ENCODE measurements at regions not wholly inside any gene's neighbourhood (a gene's known extent, or its start where the extent isn't known, plus 50 kb on each side); places are given as distances from the start of the nearest gene placed in this dataset.
"Not testable (repeated sequence)": the region's sequence is repeated elsewhere in the genome, so short reads cannot be mapped to it uniquely, and the experiment has no call there.

GRCh38 chr1:78247079-78247478 is 201.3 kb downstream of the GIPC2 start:
- no peak for DNase-seq (ENCODE audit: low spot score)

- no peak for DNase-seq (ENCODE audit: low spot score)
Observed at GRCh38 chr1:78250201-78250600, 204.4 kb downstream of the GIPC2 start.

DNA sequence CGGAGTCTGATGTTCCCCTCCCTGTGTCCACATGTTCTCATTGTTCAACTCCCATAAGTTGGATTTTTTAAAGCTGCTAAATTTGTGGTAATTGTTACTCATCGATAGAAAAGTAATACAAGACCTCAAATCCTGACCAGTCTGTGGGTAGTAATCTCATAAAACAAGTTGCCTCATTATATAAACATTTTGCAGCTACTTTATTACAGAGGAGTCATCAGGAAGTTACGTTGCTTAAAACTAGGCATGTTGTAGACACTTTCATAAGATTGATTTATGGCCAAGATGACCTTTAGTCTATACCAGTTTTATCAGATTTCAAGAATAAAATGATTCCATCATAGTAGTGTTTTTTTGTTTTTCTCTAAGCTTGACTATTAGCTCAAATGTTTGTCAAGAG is 208.8 kb downstream of the GIPC2 start:
- no peak for DNase-seq (ENCODE audit: low spot score)

- DNase-seq (ENCODE audit: low spot score), result no peak
Observed at GRCh38 chr1:78255383-78255782, 209.6 kb downstream of the GIPC2 start.

- no peak for DNase-seq (ENCODE audit: low spot score)
Observed at GRCh38 chr1:78255846-78256245, 210.1 kb downstream of the GIPC2 start.

- no peak for DNase-seq (ENCODE audit: low spot score)
Observed at GRCh38 chr1:78263459-78263858, 217.7 kb downstream of the GIPC2 start.

DNA sequence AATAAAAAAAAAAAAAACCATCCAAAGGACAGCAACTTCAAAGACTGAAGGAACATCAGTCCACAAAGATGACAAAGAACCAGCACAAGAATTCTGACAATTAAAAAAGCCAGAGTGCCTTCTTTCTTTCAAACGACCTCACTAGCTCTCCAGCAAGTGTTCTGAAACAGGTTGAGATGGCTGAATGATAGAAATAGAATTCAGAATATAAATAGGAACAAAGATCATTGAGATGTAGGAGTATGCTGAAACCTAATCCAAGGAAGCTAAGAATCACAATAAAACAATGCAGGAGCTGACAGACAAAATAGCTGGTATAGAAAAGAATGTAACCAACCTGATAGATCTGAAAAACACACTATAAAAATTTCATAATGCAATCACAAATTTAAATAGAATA is 218.2 kb downstream of the GIPC2 start:
- no peak for DNase-seq (ENCODE audit: low spot score)

GRCh38 chr1:78267513-78268218 is 221.9 kb downstream of the GIPC2 start:
- no peak for DNase-seq (ENCODE audit: low spot score)

- no peak for DNase-seq (ENCODE audit: low spot score)
Observed at GRCh38 chr1:78269591-78269990, 221.2 kb upstream of the PTGFR start.

DNA sequence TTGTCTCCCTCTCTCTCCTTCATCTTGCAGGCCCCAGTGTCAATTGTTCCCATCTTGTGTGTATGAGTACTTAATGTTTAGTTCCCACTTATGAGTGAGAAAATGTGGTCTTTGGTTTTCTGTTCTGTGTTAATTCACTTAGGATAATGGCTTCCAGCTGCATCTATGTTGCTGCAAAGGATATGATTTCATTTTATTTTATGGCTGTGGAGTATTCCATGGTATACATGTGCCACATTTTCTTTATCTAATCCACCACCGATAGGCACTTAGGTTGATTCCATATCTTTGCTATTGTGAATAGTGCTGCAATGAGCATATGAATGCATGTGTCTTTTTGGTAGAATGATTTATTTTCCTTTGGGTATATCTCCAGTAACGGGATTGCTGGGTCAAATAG is 219.4 kb upstream of the PTGFR start:
- not testable (repeated sequence) for DNase-seq (ENCODE audit: low spot score)

GRCh38 chr1:78274814-78275213 is 216.0 kb upstream of the PTGFR start:
- no peak for DNase-seq (ENCODE audit: low spot score)

DNA sequence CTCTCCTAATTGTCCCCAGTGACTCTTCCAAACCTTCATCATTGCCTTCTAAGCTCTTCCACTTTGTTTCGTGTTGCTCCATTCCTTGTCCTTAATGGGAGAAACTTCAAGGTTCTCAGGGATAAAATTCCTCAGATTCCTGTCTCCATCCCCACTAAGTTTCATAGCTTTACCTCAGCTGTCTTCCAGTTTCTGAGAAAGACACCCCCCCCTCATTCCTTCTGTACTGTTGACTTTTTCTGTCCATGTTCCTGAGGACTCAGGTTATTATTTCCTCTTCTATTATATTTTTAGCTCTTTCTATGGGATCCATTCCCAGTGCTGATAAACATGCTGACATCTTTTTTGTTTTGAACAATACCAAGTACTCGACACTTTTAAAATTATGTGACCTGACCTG is 215.3 kb upstream of the PTGFR start:
- no peak for DNase-seq (ENCODE audit: low spot score)

DNA sequence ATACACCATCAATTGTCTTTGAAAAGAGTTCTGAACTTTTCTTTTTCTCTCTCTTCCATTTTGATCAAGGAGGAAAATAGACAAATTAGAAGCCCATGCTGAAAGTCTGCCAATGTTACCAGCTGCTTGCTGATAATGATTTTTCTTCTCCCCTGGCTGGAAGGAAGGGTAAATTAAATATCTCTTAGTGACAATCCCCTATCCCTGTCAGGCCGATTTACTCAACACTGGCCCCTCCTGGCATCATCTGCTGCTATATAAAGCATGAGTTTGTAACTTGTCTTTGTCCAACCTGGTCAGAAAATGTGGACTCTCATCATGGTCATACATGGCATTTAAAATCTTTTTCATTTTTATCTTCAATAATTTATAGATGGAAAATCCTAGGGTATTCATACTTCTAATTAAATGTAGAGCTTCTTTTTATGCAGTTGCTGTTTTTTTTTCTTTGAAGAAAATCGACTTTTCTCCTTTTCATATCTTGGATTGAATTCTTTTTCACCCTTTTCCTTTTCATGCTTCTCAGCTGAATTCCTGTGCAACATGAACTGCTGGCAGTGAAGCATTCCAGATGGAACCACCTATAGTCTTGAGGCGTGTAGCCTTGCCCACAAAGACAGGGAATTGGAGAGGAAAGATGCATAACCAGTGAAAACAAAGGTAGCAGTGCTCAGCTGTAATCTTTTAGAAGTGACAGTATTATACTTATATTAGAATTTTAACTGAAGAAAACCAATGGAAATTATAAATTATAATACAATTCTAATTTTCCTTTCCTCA is 214.7 kb upstream of the PTGFR start:
- peak; percentile 17 for DNase-seq (ENCODE audit: low spot score)

DNA sequence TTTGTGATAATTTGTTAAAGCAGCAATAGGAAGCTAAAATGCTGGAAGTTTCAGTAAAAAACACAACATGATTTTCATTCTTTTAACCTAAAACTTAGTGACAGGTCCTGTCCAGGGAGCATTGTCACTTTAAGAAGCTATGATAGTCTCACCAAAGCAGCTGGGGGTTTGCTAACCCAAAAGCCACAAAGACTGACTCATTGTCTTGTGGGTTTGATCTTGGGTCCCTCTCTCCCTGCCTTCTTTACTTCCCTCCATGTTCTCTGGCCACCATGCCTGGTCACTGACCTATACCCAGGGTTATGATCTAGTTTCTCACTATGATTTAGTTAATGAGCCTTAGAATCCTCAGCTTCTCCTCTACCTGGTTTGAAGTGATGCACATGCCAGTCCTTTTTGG is 213.5 kb upstream of the PTGFR start:
- DNase-seq (ENCODE audit: low spot score), result no peak

- DNase-seq (ENCODE audit: low spot score), result no peak
Observed at GRCh38 chr1:78279051-78279450, 211.7 kb upstream of the PTGFR start.

- no peak for DNase-seq (ENCODE audit: low spot score)
Observed at GRCh38 chr1:78280626-78281025, 210.1 kb upstream of the PTGFR start.

DNA sequence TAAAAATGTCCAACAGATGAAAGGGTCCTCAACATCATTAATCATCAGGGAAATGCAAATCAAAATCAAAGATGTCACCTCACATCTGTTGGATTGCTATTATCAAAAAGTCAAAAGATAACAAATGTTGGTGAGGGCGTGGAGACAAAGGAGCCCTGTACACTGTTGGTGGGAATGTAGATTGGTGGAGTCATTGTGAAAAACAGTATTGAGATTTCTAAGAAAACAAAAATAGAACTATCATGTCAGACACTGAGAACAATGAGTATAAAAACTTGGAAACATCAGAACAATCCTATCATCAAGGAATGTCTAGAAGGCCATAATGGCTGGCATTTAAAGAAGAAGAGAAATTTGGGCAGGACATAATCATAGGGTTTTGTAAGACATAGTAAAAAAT is 209.2 kb upstream of the PTGFR start:
- no peak for DNase-seq (ENCODE audit: low spot score)

GRCh38 chr1:78283691-78284090 is 207.1 kb upstream of the PTGFR start:
- no peak for DNase-seq (ENCODE audit: low spot score)

- no peak for DNase-seq (ENCODE audit: low spot score)
Observed at GRCh38 chr1:78284354-78284753, 206.4 kb upstream of the PTGFR start.

DNA sequence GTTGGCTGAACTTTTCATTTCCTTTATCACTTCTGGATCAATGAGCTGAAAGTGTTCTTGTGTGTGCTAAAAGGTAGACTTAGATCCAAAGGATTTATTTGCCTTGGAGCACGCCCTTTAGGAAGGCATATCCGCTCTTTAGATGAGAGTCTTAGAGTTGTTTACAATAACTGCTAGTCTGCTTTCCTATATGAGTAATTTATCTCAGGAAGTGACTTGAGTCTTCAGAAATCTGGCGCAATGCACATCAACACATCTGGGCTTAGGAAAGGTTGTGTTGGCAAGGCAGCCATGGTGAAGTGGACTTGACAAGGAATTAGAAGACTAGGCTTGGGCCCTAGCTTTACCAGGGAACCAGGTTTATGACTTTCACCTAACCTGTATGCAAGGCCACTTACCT is 204.1 kb upstream of the PTGFR start:
- no peak for DNase-seq (ENCODE audit: low spot score)

GRCh38 chr1:78289603-78290002 is 201.2 kb upstream of the PTGFR start:
- DNase-seq (ENCODE audit: low spot score), result no peak

GRCh38 chr1:78291418-78291817 is 199.4 kb upstream of the PTGFR start:
- DNase-seq (ENCODE audit: low spot score), result no peak

- no peak for DNase-seq (ENCODE audit: low spot score)
Observed at GRCh38 chr1:78291872-78292271, 198.9 kb upstream of the PTGFR start.

GRCh38 chr1:78292361-78292760 is 198.4 kb upstream of the PTGFR start:
- no peak for DNase-seq (ENCODE audit: low spot score)

Data from pons (tissue), 1 donor.